IMR-90 (cell line): ENCODE measurements at regions not wholly inside any gene's neighbourhood (a gene's known extent, or its start where the extent isn't known, plus 50 kb on each side); places are given as distances from the start of the nearest gene placed in this dataset.

Experiments
- ATAC-seq: fragments of 200-7000 bp; cut with Tn5 transposase; 2 replicates; pipeline ENCODE4 v1.9.1; 2020; ENCODE audit warnings: low read depth, mild to moderate bottlenecking, moderate library complexity
- BruUV-seq: library from RNA; stranded (reverse); fragments of 400-500 nt; replicated peaks from 2 replicates; lab custom pipeline; 2021; lab: Mats Ljungman, UMichigan
- CTCF ChIA-PET: fragments of 300-600 bp; formaldehyde crosslinking; extraction: SDS; loops from one replicate; lab custom pipeline; 2021; ENCODE audit warnings: antibody characterized with exemption; lab: Yijun Ruan, JAX
- POLR2A ChIA-PET: fragments of 300-600 bp; sonication (Branson Sonifier 250); formaldehyde crosslinking; loops from one replicate; lab custom pipeline; 2022; ENCODE audit warnings: antibody characterized with exemption; ENCODE audit not compliant: unreplicated experiment; lab: Charles Lee
- DNase-seq: peaks from one replicate; pipeline ENCODE4 v3.0.0; 2013
- H2AFZ ChIP-seq: replicated peaks from 2 replicates; pipeline ENCODE3; 2013; ENCODE audit warnings: low read length, mild to moderate bottlenecking; ENCODE audit not compliant: poor library complexity
- H2AK5ac ChIP-seq: 2 replicates; pipeline ENCODE4 v1.6.1; 2013; ENCODE audit warnings: low read depth, low read length, inconsistent platforms
- H2AK9ac ChIP-seq: replicated peaks from 2 replicates; pipeline ENCODE3; 2013; ENCODE audit warnings: mild to moderate bottlenecking, low read depth, low read length, moderate library complexity; ENCODE audit not compliant: poor library complexity
- H2BK120ac ChIP-seq: 2 replicates; pipeline ENCODE4 v1.6.1; 2013; ENCODE audit warnings: low read depth, low read length, inconsistent platforms
- H2BK15ac ChIP-seq: 3 replicates; pipeline ENCODE4 v1.6.1; 2013; ENCODE audit warnings: low read depth, low read length, inconsistent platforms
- H2BK20ac ChIP-seq: 2 replicates; pipeline ENCODE4 v1.6.1; 2013; ENCODE audit warnings: low read depth, mild to moderate bottlenecking, inconsistent platforms, low read length, moderate library complexity
- H2BK5ac ChIP-seq: 2 replicates; pipeline ENCODE4 v1.6.1; 2013; ENCODE audit warnings: mild to moderate bottlenecking, low read depth, low read length, inconsistent platforms; ENCODE audit not compliant: poor library complexity, severe bottlenecking
- H3K14ac ChIP-seq: replicated peaks from 2 replicates; pipeline ENCODE4 v1.6.1; 2013; ENCODE audit warnings: low read depth, low read length, inconsistent platforms
- H3K18ac ChIP-seq: 2 replicates; pipeline ENCODE4 v1.6.1; 2013; ENCODE audit warnings: low read depth, low read length, control low read depth
- H3K23ac ChIP-seq: 2 replicates; pipeline ENCODE4 v1.6.1; 2013; ENCODE audit warnings: low read depth, low read length, inconsistent platforms
- H3K27ac ChIP-seq: 2 replicates; pipeline ENCODE4 v1.5.1; 2013; ENCODE audit warnings: mild to moderate bottlenecking, control low read depth, low read length; ENCODE audit not compliant: insufficient read depth
- H3K27me3 ChIP-seq: 2 replicates; pipeline ENCODE4 v1.6.1; 2013; ENCODE audit warnings: low read length; ENCODE audit not compliant: control insufficient read depth, insufficient read depth
- H3K36me3 ChIP-seq: 2 replicates; pipeline ENCODE4 v1.6.1; 2013; ENCODE audit warnings: low read length, mixed read lengths; ENCODE audit not compliant: control insufficient read depth, insufficient read depth
- H3K4ac ChIP-seq: 2 replicates; pipeline ENCODE4 v1.6.1; 2013; ENCODE audit warnings: low read depth, low read length, inconsistent platforms
- H3K4me1 ChIP-seq: 2 replicates; pipeline ENCODE4 v1.6.1; 2013; ENCODE audit warnings: low read length, mixed read lengths; ENCODE audit not compliant: control insufficient read depth, insufficient read depth
- H3K4me2 ChIP-seq: 2 replicates; pipeline ENCODE4 v1.6.1; 2013; ENCODE audit warnings: low read depth, mild to moderate bottlenecking, control low read depth, low read length, moderate library complexity
- H3K4me3 ChIP-seq: 2 replicates; pipeline ENCODE4 v1.5.1; 2013; ENCODE audit warnings: low read depth, mild to moderate bottlenecking, control low read depth, low read length, moderate library complexity; ENCODE audit not compliant: insufficient read depth
- H3K56ac ChIP-seq: 2 replicates; pipeline ENCODE4 v1.6.1; 2013; ENCODE audit warnings: low read length, inconsistent platforms; ENCODE audit not compliant: insufficient read depth; ENCODE audit errors: extremely low read depth
- H3K79me1 ChIP-seq, 2 experiments: 2 replicates each; pipeline ENCODE4 v1.6.1; 2013; ENCODE audit warnings: low read length in 2 of 2, inconsistent platforms in 1 of 2, low read depth in 1 of 2
- H3K9ac ChIP-seq: 2 replicates; pipeline ENCODE4 v1.6.1; 2013; ENCODE audit warnings: low read depth, low read length, control low read depth
- H3K9me1 ChIP-seq: 2 replicates; pipeline ENCODE4 v1.6.1; 2013; ENCODE audit warnings: low read length, inconsistent platforms; ENCODE audit not compliant: insufficient read depth
- H3K9me3 ChIP-seq: 2 replicates; pipeline ENCODE4 v1.6.1; 2013; ENCODE audit warnings: low read length; ENCODE audit not compliant: control insufficient read depth, insufficient read depth
- H4K20me1 ChIP-seq: 2 replicates; pipeline ENCODE4 v1.6.1; 2013; ENCODE audit warnings: low read length, inconsistent platforms; ENCODE audit not compliant: insufficient read depth
- H4K5ac ChIP-seq: 2 replicates; pipeline ENCODE4 v1.6.1; 2013; ENCODE audit warnings: mild to moderate bottlenecking, low read depth, low read length, control low read depth
- H4K8ac ChIP-seq, 2 experiments: 2 replicates each; pipeline ENCODE4 v1.6.1; 2013; ENCODE audit warnings: low read depth in 2 of 2, low read length in 2 of 2, control low read depth in 1 of 2, inconsistent platforms in 1 of 2
- H4K91ac ChIP-seq: 2 replicates; pipeline ENCODE4 v1.6.1; 2013; ENCODE audit warnings: low read depth, low read length, inconsistent platforms; ENCODE audit not compliant: insufficient read depth
- CEBPB ChIP-seq: IDR thresholded peaks from 2 replicates; pipeline ENCODE4 v1.6.1; 2012; ENCODE audit warnings: low read depth, low read length, improper control_type of control experiment
- RFX5 ChIP-seq: IDR thresholded peaks from 2 replicates; pipeline ENCODE4 v1.8.0; 2012; ENCODE audit warnings: low read depth, mild to moderate bottlenecking, low read length, moderate library complexity
- WGBS, 2 experiments: methylation state at CpG; one replicate each; pipeline versions ENCODE4 v1.1.5 to v1.1.7; 2013; ENCODE audit warnings: missing lambda C conversion rate in 2 of 2; ENCODE audit not compliant: insufficient read length in 1 of 2; ENCODE audit errors: extremely low coverage in 2 of 2; 5-methylcytosine and 5-hydroxymethylcytosine counted together
- dilution Hi-C: fragments of 300-500 bp; cut with HindIII; formaldehyde crosslinking; loops from one replicate; pipeline ENCODE4 v1.14.3; 2018; ENCODE audit warnings: low sequenced_read_pairs; ENCODE audit not compliant: unreplicated experiment
- in situ Hi-C: fragments of 300-500 bp; cut with MboI; formaldehyde crosslinking; loops from 3 replicates; pipeline ENCODE4 v1.14.3; 2019; ENCODE audit warnings: low sequenced_read_pairs, inconsistent platforms, mixed read lengths
- intact Hi-C: fragments of 100-400 bp; cut with micrococcal nuclease; formaldehyde crosslinking; loops from 2 replicates; pipeline ENCODE4 v1.10.0; 2022
- TF ChIP-seq, protein P1 (sequence below): fragments of 150-350 bp; IDR thresholded peaks from 2 replicates; pipeline ENCODE4 v1.6.1; 2016; ENCODE audit warnings: low read depth, mild to moderate bottlenecking, low read length, moderate library complexity, borderline replicate concordance

DNA sequence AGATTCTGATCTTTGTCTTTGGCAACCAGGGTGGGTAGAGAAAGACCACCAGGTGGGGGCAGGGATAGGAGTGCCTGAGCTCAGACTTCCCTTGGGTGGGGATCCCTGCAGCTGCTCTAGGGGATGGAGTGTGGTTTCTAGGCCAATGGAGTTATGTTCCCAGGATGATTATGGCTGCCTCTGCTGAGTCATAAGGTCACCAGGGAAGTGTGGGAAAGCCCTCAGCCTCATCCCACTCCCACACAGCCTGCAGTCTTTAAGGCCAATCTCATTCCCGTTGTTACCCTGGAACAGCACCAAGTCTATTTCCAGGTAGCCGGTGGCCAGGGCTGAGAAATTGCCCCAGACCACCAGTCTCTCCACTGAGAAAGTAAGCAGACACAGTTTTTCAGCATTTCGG lies 2269.3 kb upstream of the RAG2 start:
- H2BK5ac ChIP-seq = no peak overlapping the region
- no peaks in the 10 kb centered on the region for H3K36me3 ChIP-seq
- intact Hi-C loops (no loop called here), in situ Hi-C loops (no loop called here), dilution Hi-C loops (no loop called here)
- H4K5ac ChIP-seq = no peak overlapping the region
- DNase-seq (no peak), ATAC-seq (no peak)
- TF ChIP-seq, protein P1, sequence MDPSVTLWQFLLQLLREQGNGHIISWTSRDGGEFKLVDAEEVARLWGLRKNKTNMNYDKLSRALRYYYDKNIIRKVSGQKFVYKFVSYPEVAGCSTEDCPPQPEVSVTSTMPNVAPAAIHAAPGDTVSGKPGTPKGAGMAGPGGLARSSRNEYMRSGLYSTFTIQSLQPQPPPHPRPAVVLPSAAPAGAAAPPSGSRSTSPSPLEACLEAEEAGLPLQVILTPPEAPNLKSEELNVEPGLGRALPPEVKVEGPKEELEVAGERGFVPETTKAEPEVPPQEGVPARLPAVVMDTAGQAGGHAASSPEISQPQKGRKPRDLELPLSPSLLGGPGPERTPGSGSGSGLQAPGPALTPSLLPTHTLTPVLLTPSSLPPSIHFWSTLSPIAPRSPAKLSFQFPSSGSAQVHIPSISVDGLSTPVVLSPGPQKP = no peak
- TF ChIP-seq RFX5 (no peak), CEBPB (no peak)
- no peak overlapping the region for H3K9ac ChIP-seq
- H3K23ac ChIP-seq = no peak overlapping the region
- no peaks in the 10 kb centered on the region for H3K79me1 ChIP-seq
- H3K9me1 ChIP-seq = no peaks in the 10 kb centered on the region
- no peak overlapping the region for H3K18ac ChIP-seq
- no peak overlapping the region for H2BK15ac ChIP-seq
- no peak overlapping the region for H3K27ac ChIP-seq
- H3K9me3 ChIP-seq = peaks cover 5% of the 10 kb centered on the region; the same call in 1 of the 2 replicates
- no peak overlapping the region for H2AK5ac ChIP-seq
- ChIA-PET CTCF (no interaction called here), POLR2A (no interaction called here)
- no peak overlapping the region for H2BK120ac ChIP-seq
- H3K4ac ChIP-seq = no peak overlapping the region
- no TSS peak for BruUV-seq
- no peak overlapping the region for H2AK9ac ChIP-seq
- no peak overlapping the region for H4K8ac ChIP-seq
- no peak overlapping the region for H3K56ac ChIP-seq
- no peaks in the 10 kb centered on the region for H3K4me1 ChIP-seq
- no peak overlapping the region for H2BK20ac ChIP-seq
- no peak overlapping the region for H4K91ac ChIP-seq
- no CpG with 5 or more reads among the region's 3 CpGs for WGBS, 2 experiments
- H3K27me3 ChIP-seq = no peaks in the 10 kb centered on the region
- no peak overlapping the region for H3K4me3 ChIP-seq
- no peaks in the 10 kb centered on the region for H4K20me1 ChIP-seq
- no peak overlapping the region for H3K14ac ChIP-seq
- no peak overlapping the region for H2AFZ ChIP-seq
- H3K4me2 ChIP-seq = no peak overlapping the region
